GM19468 (cell line): ENCODE measurements at regions not wholly inside any gene's neighbourhood (a gene's known extent, or its start where the extent isn't known, plus 50 kb on each side); places are given as distances from the start of the nearest gene placed in this dataset.

Experiments
- ATAC-seq: cut with Tn5 transposase; IDR thresholded peaks from one replicate; pipeline ENCODE4 v1.9.1; 2021; ENCODE audit warnings: mild to moderate bottlenecking, moderate library complexity, moderate number of reproducible peaks; ENCODE audit not compliant: unreplicated experiment; ENCODE audit errors: extremely low read depth

GRCh38 chr2:125680809-125681208, 975.1 kb upstream of the GYPC start:
- no peak for ATAC-seq

- no peak for ATAC-seq
These were observed 974.4 kb upstream of the GYPC start for GRCh38 chr2:125681576-125681975.

- no peak for ATAC-seq
These were observed 973.8 kb upstream of the GYPC start for GRCh38 chr2:125681976-125682805.

- no peak for ATAC-seq
These were observed 971.7 kb upstream of the GYPC start for GRCh38 chr2:125684256-125684655.

GRCh38 chr2:125684932-125685331, 971.0 kb upstream of the GYPC start:
- ATAC-seq, result no peak

GRCh38 chr2:125696560-125696959, 959.4 kb upstream of the GYPC start:
- ATAC-seq, result no peak

GRCh38 chr2:125698280-125698679, 957.7 kb upstream of the GYPC start:
- no peak for ATAC-seq

- no peak for ATAC-seq
These were observed 954.9 kb upstream of the GYPC start for GRCh38 chr2:125701070-125701469.

GRCh38 chr2:125707611-125708010, 948.3 kb upstream of the GYPC start:
- ATAC-seq, result no peak

- ATAC-seq, result no peak
These were observed 945.4 kb upstream of the GYPC start for GRCh38 chr2:125710561-125710960.

- no peak for ATAC-seq
These were observed 944.9 kb upstream of the GYPC start for GRCh38 chr2:125711075-125711474.

GRCh38 chr2:125713533-125713932, 942.4 kb upstream of the GYPC start:
- ATAC-seq, result no peak

- no peak for ATAC-seq
These were observed 934.8 kb upstream of the GYPC start for GRCh38 chr2:125721072-125721721.

- no peak for ATAC-seq
These were observed 925.0 kb upstream of the GYPC start for GRCh38 chr2:125730921-125731320.

- no peak for ATAC-seq
These were observed 919.7 kb upstream of the GYPC start for GRCh38 chr2:125736306-125736705.

GRCh38 chr2:125745514-125745913, 910.4 kb upstream of the GYPC start:
- ATAC-seq, result no peak

- ATAC-seq, result no peak
These were observed 909.4 kb upstream of the GYPC start for GRCh38 chr2:125746321-125747164.

- no peak for ATAC-seq
These were observed 908.9 kb upstream of the GYPC start for GRCh38 chr2:125747165-125747425.

- no peak for ATAC-seq
These were observed 899.5 kb upstream of the GYPC start for GRCh38 chr2:125756431-125756830.

GRCh38 chr2:125796784-125797183, 859.2 kb upstream of the GYPC start:
- ATAC-seq, result no peak

- ATAC-seq, result no peak
These were observed 858.8 kb upstream of the GYPC start for GRCh38 chr2:125797192-125797591.
